Neural cell (in vitro differentiated cells): ENCODE measurements at regions not wholly inside any gene's neighbourhood (a gene's known extent, or its start where the extent isn't known, plus 50 kb on each side); places are given as distances from the start of the nearest gene placed in this dataset.

Experiments
- H2AFZ ChIP-seq: fragments of 200-600, 300-800 bp; sonication (generic), shearing (Covaris generic); 2 replicates; pipeline ENCODE4 v1.6.0; 2014; ENCODE audit warnings: low read depth, mild to moderate bottlenecking, antibody characterized with exemption, low read length, moderate library complexity
- H3F3A ChIP-seq: fragments of 200-600 bp; shearing (Covaris generic); 2 replicates; pipeline ENCODE4 v1.6.1; 2016; ENCODE audit warnings: mild to moderate bottlenecking, moderate library complexity, mixed read lengths, antibody characterized with exemption, low read length; ENCODE audit not compliant: insufficient read depth, poor library complexity, severe bottlenecking
- H3K27ac ChIP-seq: fragments of 200-600, 300-800 bp; sonication (generic), shearing (Covaris generic); 2 replicates; pipeline ENCODE4 v1.5.1; 2014; ENCODE audit warnings: mild to moderate bottlenecking, low read length, moderate library complexity
- H3K27me3 ChIP-seq: fragments of 300-800, 200-600 bp; sonication (generic), shearing (Covaris generic); 2 replicates; pipeline ENCODE4 v1.6.0; 2014; ENCODE audit warnings: mild to moderate bottlenecking, low read depth, low read length, moderate library complexity; ENCODE audit not compliant: insufficient read depth
- H3K36me3 ChIP-seq: fragments of 300-800, 200-600 bp; sonication (generic), shearing (Covaris generic); 2 replicates; pipeline ENCODE4 v1.5.1; 2014; ENCODE audit warnings: mild to moderate bottlenecking, antibody characterized with exemption, low read length, moderate library complexity; ENCODE audit not compliant: insufficient read depth
- H3K4me2 ChIP-seq: fragments of 300-800, 200-600 bp; sonication (generic), shearing (Covaris generic); 2 replicates; pipeline ENCODE4 v1.6.0; 2014; ENCODE audit warnings: mild to moderate bottlenecking, low read length
- H3K4me3 ChIP-seq: fragments of 300-800, 200-600 bp; sonication (generic), shearing (Covaris generic); 2 replicates; pipeline ENCODE4 v1.5.1; 2014; ENCODE audit warnings: mild to moderate bottlenecking, low read length, moderate library complexity
- H3K79me2 ChIP-seq: fragments of 200-600 bp; shearing (Covaris generic); replicated peaks from 2 replicates; pipeline ENCODE4 v1.6.0; 2014; ENCODE audit warnings: mild to moderate bottlenecking, low read length, moderate library complexity; ENCODE audit not compliant: insufficient read depth
- H3K9ac ChIP-seq: fragments of 300-800, 200-600 bp; sonication (generic), shearing (Covaris generic); 2 replicates; pipeline ENCODE4 v1.6.1; 2016; ENCODE audit warnings: mild to moderate bottlenecking, low read length, mixed read lengths
- H3K9me2 ChIP-seq: fragments of 200-600 bp; shearing (Covaris generic); 2 replicates; pipeline ENCODE4 v1.6.1; 2016; ENCODE audit warnings: mild to moderate bottlenecking, low read length, mixed read lengths; ENCODE audit not compliant: insufficient read depth
- H3K9me3 ChIP-seq: fragments of 200-600, 300-800 bp; sonication (generic), shearing (Covaris generic); 2 replicates; pipeline ENCODE4 v1.6.1; 2016; ENCODE audit warnings: mild to moderate bottlenecking, mixed run types, low read length, moderate library complexity, mixed read lengths
- H4K20me1 ChIP-seq: fragments of 200-600 bp; shearing (Covaris generic); 2 replicates; pipeline ENCODE4 v1.6.1; 2016; ENCODE audit warnings: mild to moderate bottlenecking, mixed run types; ENCODE audit not compliant: insufficient read depth
- EP300 ChIP-seq: fragments of 450-650 bp; conservative IDR thresholded peaks from 2 replicates; pipeline ENCODE4 v1.6.1; 2014; ENCODE audit warnings: antibody characterized with exemption, mild to moderate bottlenecking, moderate library complexity; ENCODE audit not compliant: poor library complexity, severe bottlenecking
- EZH2 ChIP-seq: fragments of 200-600, 300-800 bp; shearing (Covaris generic), sonication (generic); IDR thresholded peaks from 2 replicates; pipeline ENCODE4 v1.6.1; 2014; ENCODE audit warnings: antibody characterized with exemption, low read length, borderline replicate concordance, mild to moderate bottlenecking; ENCODE audit not compliant: insufficient read depth, poor library complexity, severe bottlenecking
- MXI1 ChIP-seq: fragments of 450-650 bp; conservative IDR thresholded peaks from 2 replicates; pipeline ENCODE4 v1.6.1; 2014; ENCODE audit warnings: antibody characterized with exemption, mild to moderate bottlenecking; ENCODE audit not compliant: poor library complexity, severe bottlenecking
- POLR2AphosphoS5 ChIP-seq: IDR thresholded peaks from 2 replicates; pipeline ENCODE4 v1.6.1; 2012
- RAD21 ChIP-seq: fragments of 450-650 bp; conservative IDR thresholded peaks from 2 replicates; pipeline ENCODE4 v1.6.1; 2014; ENCODE audit warnings: antibody characterized with exemption, mild to moderate bottlenecking, moderate library complexity
- SMC3 ChIP-seq: fragments of 450-650 bp; conservative IDR thresholded peaks from 2 replicates; pipeline ENCODE4 v1.6.1; 2014; ENCODE audit warnings: antibody characterized with exemption, mild to moderate bottlenecking, moderate library complexity; ENCODE audit not compliant: poor library complexity
- TAF1 ChIP-seq: IDR thresholded peaks from 2 replicates; pipeline ENCODE4 v1.6.1; 2012; ENCODE audit warnings: low read depth
- TF ChIP-seq, protein P1 (sequence below): IDR thresholded peaks from 2 replicates; pipeline ENCODE4 v1.6.1; 2012; ENCODE audit warnings: borderline replicate concordance
- TF ChIP-seq, protein P2 (sequence below): fragments of 450-650 bp; IDR thresholded peaks from 2 replicates; pipeline ENCODE4 v1.5.1; 2014; ENCODE audit warnings: antibody characterized with exemption, mild to moderate bottlenecking, moderate library complexity; ENCODE audit not compliant: poor library complexity, severe bottlenecking

DNA sequence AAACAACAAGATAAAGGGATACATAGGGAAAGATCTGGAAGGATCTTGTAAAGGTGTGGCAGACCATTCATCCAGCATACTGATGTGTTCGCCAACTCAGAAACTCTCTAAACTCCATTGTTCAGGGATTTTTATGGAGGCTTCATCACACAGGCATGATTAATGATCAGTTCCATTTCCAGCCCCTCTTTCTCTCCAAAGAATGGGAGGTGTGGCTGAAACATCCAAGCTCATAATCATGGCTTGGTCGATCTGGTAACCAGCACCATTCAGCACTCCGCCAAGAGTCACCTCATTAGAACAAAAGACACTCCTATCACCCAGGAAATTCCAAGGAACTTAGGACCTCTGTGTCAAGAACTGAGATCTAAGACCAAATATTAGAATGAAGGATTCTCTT, 180.6 kb upstream of the RNPC3 start:
- no peaks in the 10 kb centered on the region for H3K79me2 ChIP-seq
- H4K20me1 ChIP-seq, result no peaks in the 10 kb centered on the region
- no peaks in the 10 kb centered on the region for H3F3A ChIP-seq
- H3K9ac ChIP-seq, result no peak overlapping the region
- H2AFZ ChIP-seq, result no peak overlapping the region
- no peak for TF ChIP-seq TAF1
- TF ChIP-seq EP300, result no peak
- no peak for TF ChIP-seq EZH2
- TF ChIP-seq, protein P1, sequence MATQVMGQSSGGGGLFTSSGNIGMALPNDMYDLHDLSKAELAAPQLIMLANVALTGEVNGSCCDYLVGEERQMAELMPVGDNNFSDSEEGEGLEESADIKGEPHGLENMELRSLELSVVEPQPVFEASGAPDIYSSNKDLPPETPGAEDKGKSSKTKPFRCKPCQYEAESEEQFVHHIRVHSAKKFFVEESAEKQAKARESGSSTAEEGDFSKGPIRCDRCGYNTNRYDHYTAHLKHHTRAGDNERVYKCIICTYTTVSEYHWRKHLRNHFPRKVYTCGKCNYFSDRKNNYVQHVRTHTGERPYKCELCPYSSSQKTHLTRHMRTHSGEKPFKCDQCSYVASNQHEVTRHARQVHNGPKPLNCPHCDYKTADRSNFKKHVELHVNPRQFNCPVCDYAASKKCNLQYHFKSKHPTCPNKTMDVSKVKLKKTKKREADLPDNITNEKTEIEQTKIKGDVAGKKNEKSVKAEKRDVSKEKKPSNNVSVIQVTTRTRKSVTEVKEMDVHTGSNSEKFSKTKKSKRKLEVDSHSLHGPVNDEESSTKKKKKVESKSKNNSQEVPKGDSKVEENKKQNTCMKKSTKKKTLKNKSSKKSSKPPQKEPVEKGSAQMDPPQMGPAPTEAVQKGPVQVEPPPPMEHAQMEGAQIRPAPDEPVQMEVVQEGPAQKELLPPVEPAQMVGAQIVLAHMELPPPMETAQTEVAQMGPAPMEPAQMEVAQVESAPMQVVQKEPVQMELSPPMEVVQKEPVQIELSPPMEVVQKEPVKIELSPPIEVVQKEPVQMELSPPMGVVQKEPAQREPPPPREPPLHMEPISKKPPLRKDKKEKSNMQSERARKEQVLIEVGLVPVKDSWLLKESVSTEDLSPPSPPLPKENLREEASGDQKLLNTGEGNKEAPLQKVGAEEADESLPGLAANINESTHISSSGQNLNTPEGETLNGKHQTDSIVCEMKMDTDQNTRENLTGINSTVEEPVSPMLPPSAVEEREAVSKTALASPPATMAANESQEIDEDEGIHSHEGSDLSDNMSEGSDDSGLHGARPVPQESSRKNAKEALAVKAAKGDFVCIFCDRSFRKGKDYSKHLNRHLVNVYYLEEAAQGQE, result no peak
- TF ChIP-seq MXI1, result no peak
- TF ChIP-seq RAD21, result no peak
- TF ChIP-seq POLR2AphosphoS5, result no peak
- H3K4me2 ChIP-seq, result no peak overlapping the region
- H3K9me3 ChIP-seq, result no peaks in the 10 kb centered on the region
- H3K36me3 ChIP-seq, result no peaks in the 10 kb centered on the region
- no peak overlapping the region for H3K4me3 ChIP-seq
- H3K27ac ChIP-seq, result no peak overlapping the region
- no peaks in the 10 kb centered on the region for H3K9me2 ChIP-seq
- H3K27me3 ChIP-seq, result no peaks in the 10 kb centered on the region

DNA sequence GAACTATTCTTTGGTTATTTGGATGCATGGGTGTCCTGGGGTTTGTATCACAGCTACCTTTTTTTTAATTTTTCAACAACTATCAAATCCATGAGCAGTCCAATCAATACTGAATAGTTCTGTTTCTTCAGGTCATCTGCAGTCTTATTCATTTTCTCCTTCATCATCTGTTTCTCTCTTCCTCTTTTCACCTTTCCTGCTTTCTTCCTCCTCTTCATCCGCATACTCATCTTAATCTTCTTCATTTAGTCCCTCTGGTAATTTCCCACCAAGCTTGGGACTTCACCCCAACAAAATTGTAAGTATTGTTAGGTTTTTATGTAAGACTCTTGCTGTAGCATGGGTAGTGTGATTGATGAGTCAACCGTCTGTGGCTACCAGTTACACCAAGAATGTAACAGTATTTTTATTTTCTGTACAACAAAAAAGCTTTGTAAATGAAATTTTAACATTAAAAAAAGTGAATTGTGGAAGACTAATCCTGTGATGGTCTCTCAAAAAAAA, 184.1 kb upstream of the RNPC3 start:
- no peaks in the 10 kb centered on the region for H3K9me2 ChIP-seq
- TF ChIP-seq, protein P1, result no peak
- H3F3A ChIP-seq, result no peaks in the 10 kb centered on the region
- no peaks in the 10 kb centered on the region for H3K27me3 ChIP-seq
- no peaks in the 10 kb centered on the region for H3K79me2 ChIP-seq
- H3K27ac ChIP-seq, result no peak overlapping the region
- no peaks in the 10 kb centered on the region for H3K36me3 ChIP-seq
- H3K9me3 ChIP-seq, result no peaks in the 10 kb centered on the region
- H3K4me3 ChIP-seq, result no peak overlapping the region
- H3K9ac ChIP-seq, result no peak overlapping the region
- H4K20me1 ChIP-seq, result no peaks in the 10 kb centered on the region
- H2AFZ ChIP-seq, result no peak overlapping the region
- no peak overlapping the region for H3K4me2 ChIP-seq

DNA sequence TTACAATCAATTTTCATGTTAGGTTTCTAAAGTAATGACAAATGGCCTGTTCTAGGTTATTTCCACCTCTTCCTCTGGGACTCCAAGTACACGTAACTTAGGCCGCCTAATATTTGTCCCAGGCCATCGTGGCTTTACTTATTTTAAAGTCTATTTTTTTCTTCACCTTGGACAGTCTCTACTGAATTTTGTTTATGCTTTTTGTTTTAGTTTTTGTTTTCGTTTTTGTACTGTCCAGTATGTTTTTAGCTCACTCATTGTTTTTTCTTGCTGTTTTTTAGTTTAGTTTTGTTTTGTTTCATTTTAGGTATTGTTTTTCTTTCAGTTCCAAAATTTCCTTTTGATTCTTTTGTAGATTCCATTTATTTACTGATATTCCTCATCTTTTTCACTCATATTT, 187.7 kb upstream of the RNPC3 start:
- Histone ChIP-seq H3F3A (no peaks in the 10 kb centered on the region), H3K4me2 (no peak overlapping the region), H2AFZ (no peak overlapping the region), H4K20me1 (no peaks in the 10 kb centered on the region), H3K9ac (no peak overlapping the region), H3K4me3 (no peak overlapping the region), H3K9me3 (no peaks in the 10 kb centered on the region), H3K9me2 (no peaks in the 10 kb centered on the region), H3K79me2 (no peaks in the 10 kb centered on the region), H3K27me3 (no peaks in the 10 kb centered on the region), H3K36me3 (no peaks in the 10 kb centered on the region), H3K27ac (no peak overlapping the region)
- TF ChIP-seq EZH2 (no peak), SMC3 (no peak), EP300 (no peak), TAF1 (no peak), MXI1 (no peak), RAD21 (no peak), POLR2AphosphoS5 (no peak)
- TF ChIP-seq, protein P1, result no peak
- TF ChIP-seq, protein P2, sequence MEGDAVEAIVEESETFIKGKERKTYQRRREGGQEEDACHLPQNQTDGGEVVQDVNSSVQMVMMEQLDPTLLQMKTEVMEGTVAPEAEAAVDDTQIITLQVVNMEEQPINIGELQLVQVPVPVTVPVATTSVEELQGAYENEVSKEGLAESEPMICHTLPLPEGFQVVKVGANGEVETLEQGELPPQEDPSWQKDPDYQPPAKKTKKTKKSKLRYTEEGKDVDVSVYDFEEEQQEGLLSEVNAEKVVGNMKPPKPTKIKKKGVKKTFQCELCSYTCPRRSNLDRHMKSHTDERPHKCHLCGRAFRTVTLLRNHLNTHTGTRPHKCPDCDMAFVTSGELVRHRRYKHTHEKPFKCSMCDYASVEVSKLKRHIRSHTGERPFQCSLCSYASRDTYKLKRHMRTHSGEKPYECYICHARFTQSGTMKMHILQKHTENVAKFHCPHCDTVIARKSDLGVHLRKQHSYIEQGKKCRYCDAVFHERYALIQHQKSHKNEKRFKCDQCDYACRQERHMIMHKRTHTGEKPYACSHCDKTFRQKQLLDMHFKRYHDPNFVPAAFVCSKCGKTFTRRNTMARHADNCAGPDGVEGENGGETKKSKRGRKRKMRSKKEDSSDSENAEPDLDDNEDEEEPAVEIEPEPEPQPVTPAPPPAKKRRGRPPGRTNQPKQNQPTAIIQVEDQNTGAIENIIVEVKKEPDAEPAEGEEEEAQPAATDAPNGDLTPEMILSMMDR, result no peak
